MM.1S (cell line): ENCODE measurements at regions not wholly inside any gene's neighbourhood (a gene's known extent, or its start where the extent isn't known, plus 50 kb on each side); places are given as distances from the start of the nearest gene placed in this dataset.
"Not testable (repeated sequence)": the region's sequence is repeated elsewhere in the genome, so short reads cannot be mapped to it uniquely, and the experiment has no call there.

Source experiments
- DNase-seq: peaks from one replicate; pipeline ENCODE4 v3.0.0-alpha.2; 2015
- H2AFZ ChIP-seq: fragments of 300-600 bp; sonication (generic); 2 replicates; pipeline ENCODE4 v1.6.0; 2016; ENCODE audit warnings: antibody characterized with exemption, low read length
- H3F3A ChIP-seq: fragments of 300-600 bp; sonication (generic); 2 replicates; pipeline ENCODE4 v1.6.1; 2016; ENCODE audit warnings: mild to moderate bottlenecking, antibody characterized with exemption, low read length, moderate library complexity, mixed read lengths; ENCODE audit not compliant: insufficient read depth
- H3K27ac ChIP-seq: fragments of 300-600 bp; sonication (generic); 2 replicates; pipeline ENCODE4 v1.5.1; 2016; ENCODE audit warnings: mild to moderate bottlenecking, low read length
- H3K27me3 ChIP-seq: fragments of 300-600 bp; sonication (generic); replicated peaks from 2 replicates; pipeline ENCODE4 v1.6.0; 2016; ENCODE audit warnings: low read length; ENCODE audit not compliant: insufficient read depth
- H3K36me3 ChIP-seq: fragments of 300-600 bp; sonication (generic); replicated peaks from 2 replicates; pipeline ENCODE4 v1.6.1; 2016; ENCODE audit warnings: mild to moderate bottlenecking, low read length, mixed read lengths; ENCODE audit not compliant: insufficient read depth
- H3K4me1 ChIP-seq: fragments of 300-600 bp; sonication (generic); 2 replicates; pipeline ENCODE4 v1.6.1; 2016; ENCODE audit warnings: low read length, mixed read lengths
- H3K4me2 ChIP-seq: fragments of 300-600 bp; sonication (generic); 2 replicates; pipeline ENCODE4 v1.6.0; 2016; ENCODE audit warnings: low read depth, low read length
- H3K4me3 ChIP-seq: fragments of 300-600 bp; sonication (generic); 2 replicates; pipeline ENCODE4 v1.5.1; 2016; ENCODE audit warnings: low read length, mixed read lengths
- H3K79me2 ChIP-seq: fragments of 300-600 bp; sonication (generic); 2 replicates; pipeline ENCODE4 v1.6.1; 2016; ENCODE audit warnings: mixed run types, low read length, mixed read lengths
- H3K9ac ChIP-seq: fragments of 300-600 bp; sonication (generic); 2 replicates; pipeline ENCODE4 v1.6.1; 2016; ENCODE audit warnings: low read length, mixed read lengths
- H3K9me2 ChIP-seq: fragments of 300-600 bp; sonication (generic); replicated peaks from 2 replicates; pipeline ENCODE4 v1.6.1; 2016; ENCODE audit warnings: mild to moderate bottlenecking, low read length, mixed read lengths; ENCODE audit not compliant: insufficient read depth
- H3K9me3 ChIP-seq: fragments of 300-600 bp; sonication (generic); replicated peaks from 2 replicates; pipeline ENCODE4 v1.6.1; 2016; ENCODE audit warnings: mild to moderate bottlenecking, low read length, mixed read lengths; ENCODE audit not compliant: insufficient read depth
- H4K20me1 ChIP-seq: fragments of 300-600 bp; sonication (generic); 2 replicates; pipeline ENCODE4 v1.6.1; 2016; ENCODE audit warnings: mild to moderate bottlenecking, low read length, moderate library complexity, mixed read lengths; ENCODE audit not compliant: insufficient read depth

- H3K4me2 ChIP-seq, H3K4me1 ChIP-seq, H4K20me1 ChIP-seq, H3K79me2 ChIP-seq, H2AFZ ChIP-seq, H3F3A ChIP-seq, H3K27me3 ChIP-seq, DNase-seq, H3K4me3 ChIP-seq, H3K9me3 ChIP-seq, H3K27ac ChIP-seq, H3K9ac ChIP-seq, H3K36me3 ChIP-seq, H3K9me2 ChIP-seq: not testable (repeated sequence)
Observed at GRCh38 chr2:94576486-94576885, 294.7 kb upstream of the TEKT4 start.

GRCh38 chr2:94577160-94577559 lies 294.1 kb upstream of the TEKT4 start:
- not testable (repeated sequence) for DNase-seq

GRCh38 chr2:94579221-94579620 lies 292.0 kb upstream of the TEKT4 start:
- H3K79me2 ChIP-seq, DNase-seq, H3K4me2 ChIP-seq, H3K4me1 ChIP-seq, H3K9me2 ChIP-seq, H3K27me3 ChIP-seq, H3K36me3 ChIP-seq, H3K9ac ChIP-seq, H2AFZ ChIP-seq, H3F3A ChIP-seq, H3K4me3 ChIP-seq, H3K9me3 ChIP-seq, H3K27ac ChIP-seq, H4K20me1 ChIP-seq: not testable (repeated sequence)

More at GRCh38 chr2:94577160-94577559, 294.1 kb upstream of the TEKT4 start:
- H3K27ac ChIP-seq, H3F3A ChIP-seq, H3K4me1 ChIP-seq, H3K4me3 ChIP-seq, H3K27me3 ChIP-seq, H4K20me1 ChIP-seq, H2AFZ ChIP-seq, H3K4me2 ChIP-seq, H3K36me3 ChIP-seq, H3K9me2 ChIP-seq, H3K9ac ChIP-seq, H3K79me2 ChIP-seq, H3K9me3 ChIP-seq: not testable (repeated sequence)

GRCh38 chr2:94583081-94583723 lies 288.0 kb upstream of the TEKT4 start:
- not testable (repeated sequence) for H3K4me3 ChIP-seq, H3K9me3 ChIP-seq, H3K79me2 ChIP-seq, H3K4me1 ChIP-seq, H3K4me2 ChIP-seq, H3K27ac ChIP-seq, H4K20me1 ChIP-seq, H3K9me2 ChIP-seq, H3K9ac ChIP-seq, H2AFZ ChIP-seq, H3K36me3 ChIP-seq, DNase-seq, H3K27me3 ChIP-seq, H3F3A ChIP-seq

- not testable (repeated sequence) for H2AFZ ChIP-seq, H3K4me1 ChIP-seq, H3K27ac ChIP-seq, H3F3A ChIP-seq, DNase-seq, H3K9me3 ChIP-seq, H3K9ac ChIP-seq, H3K79me2 ChIP-seq, H3K4me3 ChIP-seq, H4K20me1 ChIP-seq, H3K4me2 ChIP-seq, H3K27me3 ChIP-seq, H3K9me2 ChIP-seq, H3K36me3 ChIP-seq
Observed at GRCh38 chr2:94584569-94584968, 286.7 kb upstream of the TEKT4 start.
